HG03064 (cell line): ENCODE measurements at regions not wholly inside any gene's neighbourhood (a gene's known extent, or its start where the extent isn't known, plus 50 kb on each side); places are given as distances from the start of the nearest gene placed in this dataset.
"Not testable (repeated sequence)": the region's sequence is repeated elsewhere in the genome, so short reads cannot be mapped to it uniquely, and the experiment has no call there.

Experiments used
- ATAC-seq: cut with Tn5 transposase; IDR thresholded peaks from one replicate; pipeline ENCODE4 v1.9.1; 2021; ENCODE audit warnings: low read depth; ENCODE audit not compliant: unreplicated experiment

DNA sequence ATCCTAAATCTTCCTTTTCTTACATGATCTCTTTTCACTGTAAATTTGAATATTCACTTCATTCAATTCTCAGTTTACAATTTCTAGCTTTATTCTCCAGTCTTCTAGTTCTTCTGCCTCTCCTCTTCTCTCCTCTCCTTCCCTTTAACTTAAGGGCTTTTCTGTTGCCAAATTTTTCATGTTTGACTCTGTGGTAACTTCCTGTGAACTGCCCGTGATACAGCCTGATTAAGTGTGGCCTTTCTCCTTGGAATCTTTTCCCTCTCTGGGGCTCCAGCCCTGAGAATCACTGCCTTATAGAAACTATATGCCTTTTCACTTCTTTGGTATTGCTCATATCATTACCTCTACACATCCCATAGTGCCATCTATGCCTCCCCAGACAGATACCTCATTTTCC lies 1923.8 kb upstream of the CELF4 start:
- ATAC-seq, result no peak

DNA sequence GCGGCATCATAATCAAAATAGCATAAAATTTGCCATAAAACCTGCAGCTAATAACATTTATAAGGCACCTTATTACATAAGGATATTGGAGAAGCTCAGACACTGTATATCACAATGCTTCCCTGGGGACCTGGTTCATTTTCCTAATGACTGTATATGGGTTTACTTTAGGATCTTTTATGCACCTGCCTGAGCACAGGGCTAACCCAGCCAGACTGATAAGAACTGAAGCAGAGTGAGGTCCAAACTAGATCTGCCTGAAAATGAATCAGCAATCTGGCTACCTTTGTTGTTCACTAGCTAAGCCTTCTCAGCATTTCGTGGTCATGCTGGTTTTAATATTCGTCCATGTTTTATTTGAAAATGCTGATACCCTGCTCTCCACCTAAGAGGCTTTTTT lies 1922.3 kb upstream of the CELF4 start:
- ATAC-seq, result no peak

DNA sequence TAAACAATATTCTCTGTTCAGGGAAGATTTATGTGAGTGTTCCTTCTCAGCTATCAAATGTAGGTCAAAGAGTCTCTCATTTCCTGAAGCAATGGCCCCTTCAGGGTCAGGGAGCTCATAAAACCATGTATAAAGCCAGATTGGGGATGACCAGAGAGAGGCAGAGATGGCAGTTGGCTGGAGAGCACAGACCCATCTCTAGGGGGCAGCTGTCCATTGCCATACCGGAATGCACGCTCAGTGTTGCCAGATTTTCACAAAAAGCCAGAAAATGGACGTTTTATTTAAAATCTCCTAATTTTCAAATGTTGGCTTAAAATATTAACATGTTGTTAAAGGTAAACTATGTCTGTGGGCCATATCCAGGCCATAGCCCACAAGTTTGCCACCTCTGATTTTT lies 1920.7 kb upstream of the CELF4 start:
- ATAC-seq, result no peak

DNA sequence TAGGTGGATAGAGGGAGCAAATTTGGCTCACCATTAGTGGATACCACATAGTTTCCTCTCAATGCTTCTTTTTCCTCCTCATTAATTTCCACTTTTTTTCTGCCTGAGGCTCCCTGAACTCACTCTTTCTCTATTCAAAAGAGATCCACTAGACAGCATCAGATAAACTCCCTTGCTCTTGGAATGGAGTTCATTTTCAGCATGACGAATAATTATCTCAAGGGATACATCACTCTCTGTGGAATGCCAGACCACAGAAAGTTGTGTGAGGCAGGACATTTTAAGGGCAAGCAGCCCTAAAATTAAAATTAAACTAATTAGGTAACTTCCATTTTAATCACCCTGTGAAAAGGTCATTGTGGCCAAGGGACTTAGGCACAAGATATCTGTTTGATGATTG lies 1920.1 kb upstream of the CELF4 start:
- no peak for ATAC-seq

DNA sequence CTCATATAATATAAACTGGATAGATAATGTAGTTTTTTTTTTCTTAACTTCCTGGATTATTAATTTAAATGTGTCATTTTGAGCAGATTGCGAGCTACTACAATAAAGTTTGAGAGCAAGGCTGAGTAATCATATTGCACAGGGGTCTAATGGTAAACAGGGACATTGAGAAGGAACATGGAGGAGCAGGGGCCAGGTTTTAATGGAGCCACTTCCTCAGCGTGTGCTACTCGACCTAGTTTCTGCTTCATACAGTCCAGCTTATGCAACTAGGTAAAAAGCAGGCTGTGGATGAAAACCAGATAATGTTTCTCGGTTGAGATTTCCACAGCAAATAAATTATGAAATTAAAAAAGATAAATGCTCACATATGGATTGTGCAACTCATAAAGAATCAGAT lies 1915.7 kb upstream of the CELF4 start:
- no peak for ATAC-seq

DNA sequence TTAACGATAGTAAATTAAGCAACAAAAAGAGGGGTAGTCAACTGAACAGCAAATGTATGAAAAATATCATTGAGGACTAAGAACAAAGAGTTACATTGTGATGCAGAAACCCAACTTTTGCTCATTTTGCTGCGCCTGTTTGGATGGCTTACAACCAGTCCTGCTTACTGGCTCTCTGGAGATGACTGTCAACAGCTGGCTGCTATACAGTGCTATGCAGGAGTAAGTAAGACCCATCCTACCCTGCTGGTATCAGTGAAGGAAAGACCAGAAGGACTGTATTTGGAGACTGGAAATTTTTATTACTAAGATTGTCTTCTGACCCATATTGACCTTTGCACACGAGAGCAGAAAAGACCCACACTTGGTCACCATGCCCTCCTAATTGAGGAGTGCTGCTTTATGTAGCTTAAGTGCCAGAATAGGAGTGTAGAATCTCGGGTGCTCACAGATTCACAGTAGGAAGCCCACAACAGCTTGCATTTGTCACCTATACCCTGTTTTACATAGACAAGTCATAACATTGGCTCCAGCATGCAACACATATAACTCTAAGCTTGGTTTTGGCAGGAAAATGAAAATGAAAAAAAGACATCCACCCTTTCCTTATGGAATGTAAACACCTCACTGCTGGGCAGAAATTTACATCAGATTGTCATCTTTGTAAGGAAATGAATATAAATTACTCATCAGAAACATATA lies 1915.0 kb upstream of the CELF4 start:
- ATAC-seq, result no peak

DNA sequence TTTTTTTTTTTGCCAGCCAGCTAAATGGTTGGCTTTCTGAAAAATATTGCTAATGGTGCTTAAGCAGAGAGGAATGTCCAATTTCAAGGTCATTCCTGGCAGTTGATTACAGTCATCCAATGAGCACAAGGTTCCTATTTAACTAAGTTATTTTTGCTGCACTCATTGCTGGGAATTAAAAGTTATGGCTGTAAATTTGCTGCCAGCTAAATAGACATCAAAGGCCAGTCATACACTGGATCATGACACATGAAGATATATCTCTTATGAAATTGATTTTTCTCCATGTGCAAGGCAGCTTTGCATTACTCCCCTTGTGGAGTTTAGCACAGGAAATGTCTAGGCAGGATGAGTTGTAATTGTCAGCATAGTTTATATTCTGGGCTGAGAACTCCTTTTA lies 1898.4 kb upstream of the CELF4 start:
- ATAC-seq, result no peak

DNA sequence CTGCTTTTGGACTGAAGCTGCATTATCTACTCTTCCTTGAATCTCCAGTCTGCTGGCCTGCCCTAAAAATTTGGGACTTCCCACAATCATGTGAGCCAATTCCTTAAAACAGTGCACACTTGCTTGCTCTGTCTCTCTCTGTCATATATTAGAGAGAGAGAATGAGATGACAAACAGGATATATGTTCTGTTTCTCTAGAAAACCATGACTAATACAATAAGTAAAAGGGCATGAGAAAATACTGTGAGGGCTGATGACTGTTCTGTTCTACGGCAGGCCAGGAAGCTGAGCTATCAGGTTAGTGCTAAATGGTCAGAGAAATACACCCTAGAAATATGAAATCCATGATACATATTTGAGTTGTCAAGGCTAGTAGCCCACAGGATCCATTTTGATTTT lies 1896.8 kb upstream of the CELF4 start:
- ATAC-seq, result no peak

DNA sequence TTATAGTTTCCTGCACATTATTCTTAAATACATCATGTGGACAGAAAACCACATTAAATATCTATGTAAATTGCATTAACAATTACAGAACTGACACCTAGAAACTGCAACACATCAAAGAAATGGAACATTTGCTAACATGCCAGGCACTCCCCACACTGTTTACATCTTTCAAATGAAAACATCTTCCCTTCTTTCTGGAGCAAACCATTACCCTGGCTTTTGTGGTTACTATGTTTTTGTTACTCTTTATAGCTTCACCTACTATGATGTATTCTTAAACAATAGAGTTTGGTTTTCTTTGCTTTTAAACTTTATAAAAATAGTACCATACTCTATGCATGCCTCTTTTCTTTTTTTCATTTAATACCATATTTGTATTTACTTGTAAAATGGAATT lies 1894.5 kb upstream of the CELF4 start:
- ATAC-seq, result no peak

DNA sequence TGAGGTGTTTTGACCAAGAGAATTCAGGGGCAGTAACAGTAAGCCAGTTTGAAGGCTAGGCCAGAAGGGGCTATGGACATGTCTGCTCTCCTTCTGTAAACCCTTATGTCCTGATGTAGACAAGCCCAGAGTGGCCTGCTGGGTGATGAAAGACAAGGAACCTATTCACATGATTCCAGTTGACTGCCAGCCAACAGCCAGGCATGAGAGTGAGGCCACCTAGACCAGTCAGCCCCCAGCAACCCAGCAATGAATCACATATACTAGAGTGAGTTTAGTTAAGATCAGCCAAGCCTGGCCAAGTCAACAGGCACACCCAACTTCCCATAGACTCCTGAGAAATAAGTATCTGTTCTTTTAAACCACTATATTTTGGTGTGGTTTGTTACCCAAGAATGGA lies 1889.7 kb upstream of the CELF4 start:
- no peak for ATAC-seq

DNA sequence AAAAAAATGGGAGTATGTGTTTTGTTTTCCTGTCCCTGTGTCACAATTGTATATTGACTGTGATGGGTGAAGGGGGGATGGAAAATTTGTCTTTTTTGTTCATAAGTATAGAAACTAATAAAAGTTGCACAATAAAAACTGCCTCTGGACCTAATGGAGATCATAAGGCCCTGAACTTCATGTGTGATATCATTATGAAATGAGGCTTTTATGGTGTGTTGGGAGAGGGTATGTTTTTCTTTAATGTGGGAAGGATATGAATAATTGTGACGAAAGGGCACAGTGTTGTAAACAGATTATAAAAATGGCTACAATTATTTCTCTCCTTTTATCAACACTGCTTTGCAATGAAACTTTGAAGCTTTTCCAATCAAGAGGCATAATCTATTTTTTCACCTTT lies 1889.3 kb upstream of the CELF4 start:
- ATAC-seq, result no peak

DNA sequence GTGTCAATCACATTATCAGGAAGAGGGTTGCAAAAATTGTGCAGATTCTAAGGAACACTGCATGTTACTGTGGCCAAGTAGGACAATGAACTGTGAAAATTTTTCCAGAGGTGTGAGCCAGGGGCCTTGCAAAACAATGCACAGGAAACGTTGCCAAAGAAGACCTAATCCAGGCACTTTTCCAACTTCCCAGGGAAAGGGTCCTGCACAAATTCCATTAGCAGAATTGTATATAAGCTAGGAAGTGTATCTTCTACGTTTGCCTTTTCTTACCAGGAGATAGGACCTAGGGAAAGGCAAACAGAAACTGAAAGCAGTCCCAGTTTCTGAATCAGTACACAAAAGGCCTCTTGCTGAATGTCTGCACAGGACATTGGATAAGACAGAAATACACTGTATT lies 1888.3 kb upstream of the CELF4 start:
- ATAC-seq, result no peak

DNA sequence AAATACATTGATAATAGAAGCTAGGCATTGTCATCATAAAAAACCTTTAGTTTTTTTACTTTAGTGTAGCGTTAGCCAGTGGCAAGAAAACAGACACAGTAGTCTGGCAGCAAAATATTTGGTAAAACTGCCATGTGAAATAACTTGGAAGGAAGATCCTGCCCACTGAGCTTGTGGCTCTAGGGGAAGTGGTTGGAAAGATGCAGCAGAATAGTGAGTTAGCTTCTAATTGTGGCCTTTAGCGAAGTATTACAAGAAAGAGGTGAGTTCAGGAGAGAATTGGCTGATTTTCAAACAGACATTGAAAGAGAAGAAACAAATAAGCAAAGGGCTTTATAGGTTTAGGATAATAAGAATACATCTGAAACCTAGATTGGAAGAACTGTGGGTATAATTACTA lies 1887.8 kb upstream of the CELF4 start:
- ATAC-seq, result no peak

DNA sequence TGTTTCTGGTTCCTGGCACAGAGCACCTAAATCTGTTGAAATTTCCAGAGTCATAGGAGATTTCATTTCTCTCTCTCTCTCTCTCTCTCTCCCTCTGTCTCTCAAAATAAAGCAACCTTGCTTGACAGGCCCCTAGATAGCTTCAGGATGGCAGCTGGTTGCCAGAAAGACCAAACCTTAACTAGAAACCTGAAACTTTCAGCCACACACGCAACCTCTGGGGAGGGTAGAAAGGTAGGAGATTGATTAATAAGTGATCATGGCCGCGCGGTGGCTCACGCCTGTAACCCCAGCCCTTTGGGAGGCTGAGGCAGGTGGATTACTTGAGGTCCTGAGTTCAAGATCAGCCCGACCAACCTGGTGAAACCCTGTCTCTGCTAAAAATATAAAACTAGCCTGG lies 1885.4 kb upstream of the CELF4 start:
- no peak for ATAC-seq

DNA sequence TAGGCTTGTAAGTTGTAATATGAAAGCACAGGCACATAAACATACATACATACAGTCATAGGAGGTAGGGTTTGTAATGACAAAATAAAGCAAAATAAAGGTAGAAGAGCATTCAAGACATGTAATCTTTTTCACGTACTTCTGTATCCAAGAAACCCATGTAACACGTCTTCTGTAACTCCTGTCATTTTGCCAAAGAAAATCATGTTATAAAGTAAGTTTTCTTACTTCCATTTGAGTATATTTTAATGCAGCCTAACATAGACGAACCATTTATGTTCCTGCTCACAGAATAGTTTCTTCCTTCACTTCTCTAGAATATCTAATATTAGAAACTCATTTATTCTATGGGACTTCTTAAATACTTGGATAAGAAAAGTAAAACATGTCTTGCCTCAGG lies 1884.0 kb upstream of the CELF4 start:
- ATAC-seq, result no peak

DNA sequence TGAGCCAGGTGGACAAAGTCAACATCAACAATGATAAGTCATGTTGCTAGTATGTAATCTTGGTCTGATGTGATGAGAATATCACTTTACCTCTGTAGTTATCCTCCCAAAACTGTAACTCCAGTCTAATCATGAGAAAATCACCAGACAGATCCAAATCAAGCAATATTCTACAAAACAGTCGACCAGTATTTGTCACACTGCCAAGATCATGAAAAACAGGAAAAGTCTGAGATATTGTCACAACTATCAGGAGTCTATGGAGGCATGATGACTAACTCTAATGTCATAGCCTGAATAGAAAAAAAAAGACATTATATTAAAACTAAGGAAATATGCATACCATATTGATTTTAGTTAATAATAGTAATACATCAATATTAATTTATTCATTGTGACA lies 1883.3 kb upstream of the CELF4 start:
- ATAC-seq, result no peak

DNA sequence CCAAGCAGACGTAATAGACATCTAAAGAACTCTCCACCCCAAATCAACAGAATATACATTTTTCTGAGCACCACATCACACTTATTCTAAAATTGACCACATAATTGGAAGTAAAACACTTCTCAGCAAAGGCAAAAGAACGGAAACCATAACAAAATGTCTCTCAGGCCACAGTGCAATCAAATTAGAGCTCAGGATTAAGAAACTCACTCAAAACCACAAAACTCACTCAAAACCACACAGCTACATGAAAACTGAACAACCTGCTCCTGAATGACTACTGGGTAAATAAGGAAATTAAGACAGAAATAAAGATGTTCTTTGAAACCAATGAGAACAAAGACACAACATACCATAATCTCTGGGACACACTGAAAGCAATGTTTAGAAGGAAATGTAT lies 1879.4 kb upstream of the CELF4 start:
- not testable (repeated sequence) for ATAC-seq

DNA sequence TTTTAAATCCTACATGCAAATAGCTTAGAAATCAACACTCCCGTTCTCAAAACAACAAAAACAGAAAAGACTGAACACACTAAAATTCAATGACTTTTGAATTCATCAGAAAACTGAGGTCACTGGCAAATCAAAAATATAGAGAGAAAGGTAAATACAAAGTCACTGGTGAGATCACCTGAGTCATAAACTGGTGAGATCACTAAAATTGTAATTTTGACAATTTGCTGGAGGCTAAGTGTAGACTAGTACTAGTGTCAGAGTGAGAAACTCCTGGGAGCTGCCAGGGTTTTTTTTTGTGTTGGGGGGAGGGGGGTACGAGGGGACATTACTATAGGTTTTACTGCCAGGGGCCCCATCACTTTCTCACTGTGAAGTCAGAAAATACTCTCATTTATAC lies 1876.0 kb upstream of the CELF4 start:
- ATAC-seq, result no peak

DNA sequence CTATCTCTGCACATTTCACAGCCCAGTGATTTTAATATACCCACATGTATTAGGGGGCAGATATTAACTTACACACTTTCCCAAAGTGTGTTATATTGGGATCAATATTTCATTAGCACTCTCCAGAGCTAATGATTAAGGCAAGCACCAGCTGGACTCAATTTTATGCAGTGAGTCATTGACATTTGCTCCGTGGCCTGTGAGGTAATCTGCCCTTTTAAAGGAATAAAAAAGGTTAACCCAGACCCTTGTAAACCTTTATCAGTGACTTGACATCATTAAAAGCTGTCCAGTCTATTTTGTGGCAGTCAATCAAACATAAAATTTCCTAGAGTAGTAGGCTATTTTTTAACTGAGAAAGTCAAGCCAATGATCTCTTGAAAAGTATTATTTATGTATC lies 1870.4 kb upstream of the CELF4 start:
- ATAC-seq, result no peak

DNA sequence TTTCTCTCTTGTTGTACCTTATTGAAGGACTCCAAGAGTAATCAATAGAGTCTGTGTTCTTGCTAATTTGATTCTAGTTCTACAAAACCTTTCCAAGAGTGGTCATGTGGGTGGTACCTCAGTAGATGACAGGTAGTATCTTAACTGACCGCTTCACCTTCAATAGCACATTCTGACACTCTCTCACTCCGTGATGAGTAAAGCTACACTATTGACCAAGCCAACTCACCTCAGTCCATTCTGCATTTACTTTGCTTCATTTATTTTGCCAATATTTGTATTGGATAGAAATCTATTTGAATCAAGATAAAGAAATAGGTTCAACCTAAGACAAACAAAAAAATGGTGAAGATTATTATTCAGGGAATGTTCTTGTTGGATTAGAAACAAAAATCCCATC lies 1869.6 kb upstream of the CELF4 start:
- ATAC-seq, result no peak

DNA sequence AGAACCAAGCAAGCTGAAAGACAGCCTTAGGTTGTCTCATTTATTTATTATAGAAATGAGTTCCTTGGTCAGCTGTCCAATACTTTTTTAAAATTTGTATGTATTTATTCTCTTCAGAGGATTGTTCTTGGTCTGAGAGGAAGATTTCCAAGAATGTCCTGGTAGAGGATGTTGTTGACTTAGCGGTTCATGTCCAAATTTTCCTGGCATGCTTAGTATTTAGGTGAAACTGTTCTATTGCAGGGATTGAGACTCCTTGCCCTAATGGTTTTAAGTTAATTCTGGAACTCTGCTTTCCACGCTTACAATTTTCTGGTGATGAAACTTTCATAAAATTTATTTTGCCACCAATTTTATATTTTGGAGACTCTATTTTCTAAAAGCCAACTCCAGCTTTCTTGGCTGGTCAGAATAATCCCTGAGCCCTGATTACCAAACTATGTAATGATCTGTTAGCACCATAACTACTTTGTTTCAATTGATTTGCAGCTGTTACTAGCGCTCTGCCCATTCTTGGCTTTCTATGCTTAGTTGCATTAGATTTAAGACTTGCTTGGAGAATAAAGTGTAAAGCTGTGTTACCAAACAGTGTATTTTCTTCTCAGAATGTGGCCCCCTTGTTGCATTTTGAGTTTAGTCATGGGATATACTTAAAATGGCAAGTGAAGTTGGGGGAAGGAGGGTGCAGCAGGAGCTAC lies 1868.8 kb upstream of the CELF4 start:
- no peak for ATAC-seq

DNA sequence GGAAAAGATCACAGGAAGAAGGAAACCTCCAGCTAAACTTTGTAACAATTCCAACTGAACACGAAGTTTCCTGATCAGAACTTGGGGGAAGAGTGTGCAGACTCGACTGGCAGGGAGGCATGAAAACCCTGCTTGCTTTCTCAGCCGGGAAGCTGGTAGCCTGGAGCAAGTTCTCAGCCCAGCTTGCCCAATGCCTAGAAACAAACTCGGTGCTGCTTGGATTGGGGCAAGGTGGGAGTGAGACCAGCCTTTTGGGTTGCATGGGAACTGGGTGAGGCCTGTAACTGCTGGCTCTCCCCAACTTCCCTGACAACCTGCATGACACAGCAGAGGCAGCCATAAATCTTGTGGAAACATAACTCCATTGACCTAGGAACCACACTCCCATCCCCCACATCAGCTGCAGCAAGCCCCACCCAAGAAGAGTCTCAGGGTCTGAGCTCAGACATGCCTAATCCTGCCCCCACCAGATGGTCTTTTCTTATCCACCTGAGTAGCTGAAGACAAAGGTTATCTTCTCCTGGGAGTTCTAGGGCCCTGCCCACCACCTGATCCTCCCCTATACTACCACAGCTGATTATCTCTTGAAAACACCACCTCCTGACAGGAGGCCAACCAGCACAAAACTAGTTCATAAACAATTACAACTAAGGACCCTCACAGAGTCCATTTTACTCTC lies 1859.7 kb upstream of the CELF4 start:
- no peak for ATAC-seq
